Midbrain (tissue), 1 donor: ENCODE measurements at regions not wholly inside any gene's neighbourhood (a gene's known extent, or its start where the extent isn't known, plus 50 kb on each side); places are given as distances from the start of the nearest gene placed in this dataset.

Source experiments
- DNase-seq: peaks from one replicate; lab custom pipeline; 2025; lab: John Stamatoyannopoulos, UW

- no peak for DNase-seq
Measured at GRCh38 chr4:104677116-104677515, 182.4 kb upstream of the CXXC4 start.

- no peak for DNase-seq
Measured at GRCh38 chr4:104682311-104682710, 187.6 kb upstream of the CXXC4 start.

GRCh38 chr4:104693601-104694201, 199.0 kb upstream of the CXXC4 start:
- DNase-seq = no peak

GRCh38 chr4:104716584-104716983, 221.9 kb upstream of the CXXC4 start:
- DNase-seq = no peak

DNA sequence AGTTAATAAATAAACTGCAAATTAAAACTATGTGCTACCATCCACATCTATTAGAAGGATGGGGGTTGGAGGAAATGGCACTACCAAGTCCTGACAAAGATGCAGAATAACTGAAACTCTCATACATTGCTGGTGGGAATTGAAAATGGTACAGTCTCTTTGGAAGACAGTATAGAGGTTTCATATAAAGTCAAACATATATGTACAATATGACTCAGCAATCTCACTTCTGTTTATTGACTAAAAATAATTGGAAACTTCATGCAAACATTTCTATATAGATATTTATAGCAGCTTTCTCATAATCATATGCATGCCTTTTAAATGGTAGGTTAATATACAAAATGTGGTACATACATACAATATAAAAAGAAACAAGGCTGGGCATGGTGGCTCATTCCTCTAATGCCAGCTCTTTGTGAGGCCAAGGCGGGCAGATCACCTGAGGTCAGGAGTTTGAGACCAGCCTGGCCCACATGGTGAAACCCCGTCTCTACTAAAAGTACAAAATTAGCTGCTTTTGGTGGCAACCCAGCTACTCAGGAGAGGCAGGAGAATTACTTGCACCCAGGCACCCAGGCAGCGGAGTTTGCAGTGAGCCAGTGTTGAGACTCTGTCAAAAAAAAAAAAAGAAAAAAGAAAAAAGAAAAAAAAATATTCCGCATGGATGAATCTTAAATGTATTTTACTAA, 225.0 kb upstream of the CXXC4 start:
- DNase-seq = no peak

DNA sequence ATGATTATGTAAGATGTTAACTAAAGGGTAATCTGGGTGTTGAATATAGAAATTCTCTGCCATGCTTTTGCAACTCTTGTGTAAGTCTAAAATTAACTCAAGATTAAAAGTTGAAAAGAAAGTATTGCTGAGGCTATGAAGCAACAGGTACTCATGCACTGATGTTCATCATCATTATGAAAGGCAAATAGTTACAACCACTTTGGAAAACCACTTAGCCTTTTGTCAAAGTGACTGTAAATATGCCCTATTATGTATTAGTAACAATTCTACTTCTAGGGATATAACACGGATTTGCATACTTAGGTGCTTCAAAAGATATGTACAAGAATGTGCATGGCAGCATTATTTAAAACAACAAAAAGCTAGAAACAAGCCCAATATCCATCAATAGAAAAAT, 227.8 kb upstream of the CXXC4 start:
- DNase-seq = no peak

GRCh38 chr4:104726002-104726401, 231.3 kb upstream of the CXXC4 start:
- no peak for DNase-seq

DNA sequence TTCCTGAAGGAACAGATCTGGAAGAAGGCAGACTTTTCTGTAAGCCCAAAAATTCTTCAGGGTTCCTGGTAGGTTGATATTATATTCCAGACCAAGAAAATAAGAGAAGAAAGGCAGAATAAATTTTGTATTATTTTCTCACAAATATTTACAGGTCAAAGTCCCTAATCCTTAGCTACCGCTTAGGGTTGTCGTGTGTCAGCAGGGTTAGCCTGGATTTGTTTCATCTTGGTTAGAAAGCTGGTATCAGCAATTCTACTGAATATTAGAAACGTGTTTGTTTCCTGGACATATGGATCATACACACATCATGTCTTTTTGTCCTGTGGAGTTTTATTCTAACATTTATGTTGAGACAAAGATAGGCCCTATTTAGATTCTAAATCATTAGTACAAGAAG, 232.9 kb upstream of the CXXC4 start:
- DNase-seq = no peak

GRCh38 chr4:104728380-104729122, 233.9 kb upstream of the CXXC4 start:
- no peak for DNase-seq

DNA sequence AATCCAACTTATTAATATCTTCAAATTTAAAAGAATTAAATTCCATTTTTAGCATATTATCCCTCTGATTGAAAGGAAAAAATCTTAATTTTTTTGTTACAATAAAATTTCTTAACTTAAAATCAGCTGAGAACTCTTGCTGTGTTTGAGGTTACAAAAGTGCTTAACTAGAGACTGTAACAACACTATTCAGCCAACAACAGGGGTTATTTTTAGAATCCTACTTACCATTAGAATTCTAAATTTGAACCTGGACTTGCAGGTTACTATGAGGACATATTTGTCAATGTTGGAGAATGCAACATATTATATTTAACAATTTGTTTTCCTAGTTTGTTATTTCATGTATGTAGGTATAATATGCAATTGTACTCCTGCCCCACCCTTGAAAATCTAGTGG, 238.1 kb upstream of the CXXC4 start:
- DNase-seq = no peak

DNA sequence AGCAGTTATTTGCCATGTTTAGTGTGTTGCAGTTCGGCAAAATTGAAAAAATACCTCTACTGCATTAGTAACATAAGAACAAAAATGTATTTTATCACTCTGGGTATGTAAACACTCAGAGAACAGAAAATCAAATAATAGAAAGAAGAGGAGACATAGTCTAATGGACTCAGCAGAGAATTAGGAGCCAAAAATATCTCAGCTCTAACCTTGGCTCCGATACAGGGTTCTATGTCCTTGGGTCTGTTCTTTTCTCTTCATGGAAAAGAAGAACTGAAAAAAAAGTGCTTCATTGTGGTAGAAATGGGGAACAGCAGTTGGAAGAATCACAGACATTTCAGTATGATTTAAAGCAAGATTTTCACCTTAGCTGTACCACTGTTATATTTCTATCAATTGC, 240.5 kb upstream of the CXXC4 start:
- DNase-seq = no peak

DNA sequence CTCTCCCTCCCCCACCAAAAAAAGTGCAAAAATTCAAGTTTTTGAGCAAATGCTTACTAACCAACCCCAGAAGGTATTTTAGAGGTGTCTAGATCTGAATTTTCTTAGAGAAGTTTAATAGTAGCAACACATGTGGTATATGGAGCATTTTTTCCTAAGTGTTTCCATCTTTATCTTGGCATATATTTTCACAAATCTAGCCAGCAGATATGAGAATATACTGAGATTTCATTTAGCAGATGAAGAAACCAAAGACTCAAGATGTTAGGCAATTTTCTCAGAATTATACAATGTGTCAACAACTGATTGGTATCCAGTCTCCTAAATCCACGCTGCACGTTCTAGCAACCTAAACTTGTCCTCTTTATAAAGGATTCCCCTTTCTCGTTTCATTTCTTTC, 245.5 kb upstream of the CXXC4 start:
- no peak for DNase-seq

DNA sequence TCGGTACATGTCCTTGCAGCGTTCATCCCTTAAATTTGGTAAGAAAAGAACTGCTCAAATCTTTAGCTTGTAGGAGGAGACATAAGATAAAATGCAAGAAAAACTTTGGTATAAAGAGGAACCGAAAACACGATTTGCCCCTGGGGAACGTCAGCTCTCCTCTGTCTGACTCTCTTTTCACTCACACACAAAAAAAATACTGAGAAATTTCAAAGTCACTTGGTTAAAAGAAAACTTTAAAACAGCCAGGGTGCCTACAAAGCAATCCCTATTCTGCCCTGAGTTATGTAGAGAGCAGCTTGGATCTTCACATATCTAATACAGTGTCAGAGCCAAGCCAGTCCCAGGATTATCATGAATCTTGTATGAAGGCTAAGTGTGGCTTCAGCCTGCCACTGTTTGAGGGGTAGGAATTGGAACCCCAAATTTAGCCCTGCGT, 248.5 kb upstream of the CXXC4 start:
- no peak for DNase-seq

DNA sequence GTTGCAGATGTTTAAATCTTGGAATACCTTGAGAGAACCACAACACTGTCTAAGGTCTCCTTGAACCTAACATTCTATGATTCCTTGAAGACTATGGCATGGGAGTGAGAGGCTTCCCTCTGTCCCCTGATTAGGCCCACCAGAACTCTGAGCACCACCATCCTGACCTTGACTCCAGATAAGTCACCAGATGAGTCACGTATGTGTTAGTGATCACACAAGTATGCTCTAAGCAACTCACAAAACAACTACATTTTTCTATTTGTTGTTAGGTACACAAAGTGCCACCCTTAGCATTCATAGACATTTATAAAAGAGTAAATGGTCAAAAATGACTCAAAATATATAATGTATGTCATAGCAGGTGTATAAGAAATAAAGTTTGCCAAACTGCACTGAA, 252.9 kb upstream of the CXXC4 start:
- DNase-seq = no peak

GRCh38 chr4:104749062-104749461, 254.4 kb upstream of the CXXC4 start:
- no peak for DNase-seq

GRCh38 chr4:104750008-104750407, 255.3 kb upstream of the CXXC4 start:
- DNase-seq = no peak

DNA sequence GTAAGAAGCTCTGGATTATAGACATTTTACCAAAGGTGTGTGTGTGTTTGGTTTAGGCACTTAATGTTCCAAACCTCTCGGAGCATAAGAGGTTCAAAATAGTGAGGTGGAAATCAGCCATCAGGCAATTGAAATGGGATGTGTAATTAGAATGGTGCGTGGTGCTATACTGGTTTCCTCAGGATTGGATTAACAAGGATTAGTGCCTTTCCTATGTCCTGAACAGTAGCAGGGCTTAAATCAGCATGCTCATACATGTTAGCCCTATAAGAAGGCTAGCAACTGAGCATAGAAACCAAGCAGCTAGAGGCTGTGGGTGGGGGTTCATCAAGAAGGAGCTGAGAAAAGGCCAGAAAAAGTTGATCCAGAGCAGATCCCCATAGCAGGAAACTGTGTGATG, 256.8 kb upstream of the CXXC4 start:
- no peak for DNase-seq

DNA sequence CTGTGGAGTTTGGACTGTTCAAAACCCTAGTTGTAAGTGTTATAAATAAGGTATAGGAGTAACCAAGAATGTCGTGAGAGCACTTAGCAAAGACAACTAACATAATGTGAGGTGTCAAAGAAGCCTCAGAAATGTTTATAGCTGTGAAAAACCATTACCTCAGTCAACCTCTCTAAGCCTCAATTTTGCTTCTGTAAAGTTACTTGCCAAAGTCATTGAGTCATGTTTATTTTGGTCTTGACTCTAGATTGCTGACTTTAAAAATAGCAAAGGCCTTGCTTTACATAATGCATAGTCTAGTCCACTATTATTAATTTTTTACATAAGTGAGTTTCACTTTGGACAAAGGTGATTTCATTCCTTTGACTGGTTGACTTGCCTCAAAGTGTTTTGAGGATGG, 257.6 kb upstream of the CXXC4 start:
- no peak for DNase-seq

- DNase-seq = no peak
Measured at GRCh38 chr4:104756837-104757236, 262.1 kb upstream of the CXXC4 start.

DNA sequence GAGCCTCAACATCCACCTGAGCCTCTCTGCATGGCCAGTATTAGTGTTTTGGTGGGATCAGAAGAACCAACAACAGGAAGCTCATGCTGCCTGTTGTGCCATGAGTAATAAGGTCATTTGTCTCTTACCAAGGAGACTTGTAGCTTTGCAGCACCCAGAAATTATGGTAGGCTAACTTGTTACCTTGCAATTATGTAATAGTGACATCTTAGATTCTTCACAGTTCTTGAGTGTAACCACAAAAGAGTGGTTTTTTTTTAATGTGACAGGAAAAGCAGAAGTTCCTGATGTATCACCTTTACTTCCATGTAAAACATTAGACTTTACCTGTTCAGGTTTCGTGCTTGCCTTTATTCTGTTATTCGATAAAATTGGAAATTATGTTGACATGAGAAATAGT, 263.9 kb upstream of the CXXC4 start:
- no peak for DNase-seq

DNA sequence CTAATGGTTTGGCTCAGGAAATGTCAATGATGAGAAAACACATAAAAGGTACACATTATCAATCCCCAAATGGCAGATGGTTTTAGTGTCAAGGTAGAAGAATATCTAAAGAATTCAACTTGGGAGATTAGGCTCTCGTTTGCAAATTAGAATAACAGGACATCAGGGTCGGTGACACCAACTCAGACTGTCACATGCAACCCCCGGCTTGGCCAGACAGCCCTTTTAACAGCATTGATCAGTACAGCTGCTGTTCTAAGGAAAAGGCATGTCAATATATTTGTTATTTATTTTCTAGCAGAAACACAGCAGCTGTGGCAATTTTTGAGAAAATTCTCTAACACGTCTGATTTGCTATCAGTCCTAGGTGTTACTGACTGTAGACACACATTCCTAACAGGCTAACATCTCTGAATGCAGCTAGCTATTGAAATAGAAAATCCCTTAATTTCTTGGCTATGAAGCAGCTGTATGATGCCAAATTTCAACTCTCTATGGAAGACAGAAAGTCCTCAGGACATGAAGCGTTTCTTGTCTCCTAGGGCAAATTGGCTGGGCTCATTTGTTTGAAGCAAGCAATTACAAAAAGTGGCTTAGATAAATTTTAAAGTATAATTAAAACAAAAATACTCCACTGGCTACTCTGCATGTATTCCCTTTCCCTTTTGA, 269.0 kb upstream of the CXXC4 start:
- DNase-seq = peak; percentile 24

DNA sequence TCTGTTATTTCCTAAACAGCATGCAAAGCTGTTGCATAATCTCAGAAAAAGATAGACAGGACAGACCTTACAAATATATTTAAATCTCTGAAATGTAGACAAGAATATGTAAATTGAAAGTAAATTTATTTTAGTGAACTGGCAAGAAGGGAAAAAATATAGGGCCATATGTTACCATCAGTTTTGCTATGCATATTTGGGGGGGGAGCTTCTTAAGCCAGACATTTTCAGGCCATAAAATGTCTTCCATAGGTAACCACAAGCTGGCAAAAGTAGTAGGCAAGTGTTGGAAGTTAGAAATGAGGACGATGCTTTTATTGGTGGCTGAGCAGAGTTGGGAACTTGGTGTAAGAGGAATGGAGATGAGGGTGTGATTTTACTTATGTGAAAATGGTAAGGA, 272.0 kb upstream of the CXXC4 start:
- DNase-seq = no peak

DNA sequence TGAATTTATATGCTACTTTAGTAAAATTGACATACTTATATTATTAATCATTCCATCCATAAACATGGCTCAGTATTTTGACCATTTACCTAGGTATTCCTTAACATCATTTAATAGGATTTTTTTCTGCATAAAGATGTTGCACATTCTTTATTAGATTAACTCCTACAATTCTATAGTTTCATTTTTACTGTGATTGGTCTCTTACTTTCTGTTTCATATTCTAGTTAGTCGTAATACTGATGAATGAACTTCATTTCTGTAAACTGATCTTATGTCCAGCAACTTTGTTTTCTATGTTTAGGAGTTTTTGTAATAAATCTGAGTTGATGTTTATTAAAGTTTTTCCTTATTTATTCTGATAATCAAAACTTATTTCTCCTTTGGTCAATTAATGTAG, 278.2 kb upstream of the CXXC4 start:
- DNase-seq = no peak
